ENCODE measurements at regions not wholly inside any gene's neighbourhood (a gene's known extent, or its start where the extent isn't known, plus 50 kb on each side); places are given as distances from the start of the nearest gene placed in this dataset.

- H3K9me3 ChIP-seq (ENCODE audit: control insufficient read depth, insufficient read depth, low read depth, low read length), result no peaks in the 10 kb centered on the region
- H4K20me1 ChIP-seq (ENCODE audit: control insufficient read depth, extremely low read depth, insufficient read depth, low read length), result no peaks in the 10 kb centered on the region
- no peaks in the 10 kb centered on the region for H3K36me3 ChIP-seq (ENCODE audit: control insufficient read depth, insufficient read depth, low read length)
- H3K4me2 ChIP-seq (ENCODE audit: extremely low read depth, insufficient read depth, low read length), result no peak overlapping the region
- no peak overlapping the region for H2AFZ ChIP-seq (ENCODE audit: low read length)
- DNase-seq (ENCODE audit: low read depth in 2 of 2), result no peak
- H3K79me2 ChIP-seq (ENCODE audit: control insufficient read depth, insufficient read depth, low read length), result no peaks in the 10 kb centered on the region
- H3K27me3 ChIP-seq (ENCODE audit: control insufficient read depth, insufficient read depth, low read length), result no peaks in the 10 kb centered on the region
- no peaks in the 10 kb centered on the region for H3K4me1 ChIP-seq (ENCODE audit: control insufficient read depth, extremely low read depth, insufficient read depth, low read length)
- TF ChIP-seq CTCF (conservative IDR thresholded peaks at IDR 0.05 in 1 of 2, IDR thresholded peaks at IDR 0.05 in 1 of 2; ENCODE audit: low read depth in 1 of 2, low read length in 2 of 2) (no peak), EZH2 (IDR thresholded peaks at IDR 0.05; ENCODE audit: low read length, missing control alignments) (no peak)
- H3K9ac ChIP-seq (ENCODE audit: insufficient read depth, low read length), result no peak overlapping the region
- H3K27ac ChIP-seq (ENCODE audit: insufficient read depth, low read length), result no peak overlapping the region
- H3K4me3 ChIP-seq (replicated peaks in 1 of 4; ENCODE audit: control extremely low read depth in 1 of 4, insufficient read depth in 1 of 4, low read depth in 3 of 4, low read length in 4 of 4), result no peak overlapping the region
These were observed 127.8 kb downstream of the ALOX5 start for GRCh38 chr10:45501791-45502190.

DNA sequence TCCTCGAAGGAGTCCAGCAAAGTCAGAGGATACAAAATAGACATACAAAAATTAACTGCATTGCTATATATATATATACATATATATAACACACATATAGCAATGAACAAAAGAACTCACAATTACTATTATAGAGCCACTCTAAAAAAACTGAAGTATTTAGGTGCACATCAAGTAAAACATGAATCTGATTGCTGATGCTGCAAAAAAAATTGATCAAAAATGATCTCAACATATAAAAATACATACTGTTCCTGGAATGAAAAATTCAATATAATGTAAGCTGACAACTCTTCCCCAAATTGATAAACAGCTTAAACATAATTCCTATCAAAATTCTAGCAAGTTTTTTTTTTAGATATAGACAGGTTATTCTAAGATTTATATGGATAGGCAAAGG is 126.8 kb downstream of the ALOX5 start:
- no peak overlapping the region for H3K9ac ChIP-seq (ENCODE audit: insufficient read depth, low read length)
- H3K4me3 ChIP-seq (replicated peaks in 1 of 4; ENCODE audit: control extremely low read depth in 1 of 4, insufficient read depth in 1 of 4, low read depth in 3 of 4, low read length in 4 of 4), result no peak overlapping the region
- no peaks in the 10 kb centered on the region for H3K9me3 ChIP-seq (ENCODE audit: control insufficient read depth, insufficient read depth, low read depth, low read length)
- no peaks in the 10 kb centered on the region for H3K27me3 ChIP-seq (ENCODE audit: control insufficient read depth, insufficient read depth, low read length)
- no peak overlapping the region for H3K4me2 ChIP-seq (ENCODE audit: extremely low read depth, insufficient read depth, low read length)
- H3K79me2 ChIP-seq (ENCODE audit: control insufficient read depth, insufficient read depth, low read length), result no peaks in the 10 kb centered on the region
- H3K27ac ChIP-seq (ENCODE audit: insufficient read depth, low read length), result no peak overlapping the region
- TF ChIP-seq CTCF (conservative IDR thresholded peaks at IDR 0.05 in 1 of 2, IDR thresholded peaks at IDR 0.05 in 1 of 2; ENCODE audit: low read depth in 1 of 2, low read length in 2 of 2) (no peak), EZH2 (IDR thresholded peaks at IDR 0.05; ENCODE audit: low read length, missing control alignments) (no peak)
- H4K20me1 ChIP-seq (ENCODE audit: control insufficient read depth, extremely low read depth, insufficient read depth, low read length), result no peaks in the 10 kb centered on the region
- H2AFZ ChIP-seq (ENCODE audit: low read length), result no peak overlapping the region
- H3K4me1 ChIP-seq (ENCODE audit: control insufficient read depth, extremely low read depth, insufficient read depth, low read length), result no peaks in the 10 kb centered on the region
- H3K36me3 ChIP-seq (ENCODE audit: control insufficient read depth, insufficient read depth, low read length), result no peaks in the 10 kb centered on the region
- DNase-seq (ENCODE audit: low read depth in 2 of 2), result no peak

DNA sequence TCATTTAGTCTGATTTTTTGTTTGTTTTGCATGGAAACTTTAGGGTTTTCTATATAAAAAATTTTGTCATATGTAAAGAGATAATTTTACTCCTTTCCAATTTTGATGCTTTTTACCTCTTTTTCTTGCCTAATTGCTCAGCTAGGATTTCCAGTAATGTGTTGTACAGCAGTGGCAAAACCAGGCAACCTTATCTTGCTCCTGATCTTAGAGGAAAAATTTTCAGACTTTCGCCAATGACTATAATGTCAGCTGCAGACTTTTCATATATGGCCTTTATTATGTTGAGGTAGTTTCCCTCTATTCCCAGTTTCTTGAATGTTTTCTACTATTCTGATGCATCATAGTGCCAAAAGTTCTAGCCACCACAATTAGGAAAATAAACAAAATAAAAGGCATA is 126.3 kb downstream of the ALOX5 start:
- Histone ChIP-seq H3K4me1 (ENCODE audit: control insufficient read depth, extremely low read depth, insufficient read depth, low read length) (no peaks in the 10 kb centered on the region), H3K4me3 (replicated peaks in 1 of 4; ENCODE audit: control extremely low read depth in 1 of 4, insufficient read depth in 1 of 4, low read depth in 3 of 4, low read length in 4 of 4) (no peak overlapping the region), H3K27ac (ENCODE audit: insufficient read depth, low read length) (no peak overlapping the region), H3K36me3 (ENCODE audit: control insufficient read depth, insufficient read depth, low read length) (no peaks in the 10 kb centered on the region), H3K27me3 (ENCODE audit: control insufficient read depth, insufficient read depth, low read length) (no peaks in the 10 kb centered on the region), H3K79me2 (ENCODE audit: control insufficient read depth, insufficient read depth, low read length) (no peaks in the 10 kb centered on the region), H3K9me3 (ENCODE audit: control insufficient read depth, insufficient read depth, low read depth, low read length) (no peaks in the 10 kb centered on the region), H3K4me2 (ENCODE audit: extremely low read depth, insufficient read depth, low read length) (no peak overlapping the region), H3K9ac (ENCODE audit: insufficient read depth, low read length) (no peak overlapping the region), H4K20me1 (ENCODE audit: control insufficient read depth, extremely low read depth, insufficient read depth, low read length) (no peaks in the 10 kb centered on the region), H2AFZ (ENCODE audit: low read length) (no peak overlapping the region)
- TF ChIP-seq CTCF (conservative IDR thresholded peaks at IDR 0.05 in 1 of 2, IDR thresholded peaks at IDR 0.05 in 1 of 2; ENCODE audit: low read depth in 1 of 2, low read length in 2 of 2) (no peak), EZH2 (IDR thresholded peaks at IDR 0.05; ENCODE audit: low read length, missing control alignments) (no peak)
- no peak for DNase-seq (ENCODE audit: low read depth in 2 of 2)

Measured in fibroblast of lung (primary cell).